Ishikawa (cell line): ENCODE measurements at regions not wholly inside any gene's neighbourhood (a gene's known extent, or its start where the extent isn't known, plus 50 kb on each side); places are given as distances from the start of the nearest gene placed in this dataset.

Source experiments
- CREB1 ChIP-seq: IDR thresholded peaks from 2 replicates; pipeline ENCODE4 v1.6.1; 2012; ENCODE audit warnings: low read depth
- EP300 ChIP-seq: IDR thresholded peaks from 2 replicates; pipeline ENCODE4 v1.6.1; 2012; ENCODE audit warnings: borderline replicate concordance
- RAD21 ChIP-seq: IDR thresholded peaks from 2 replicates; pipeline ENCODE4 v1.6.1; 2012; ENCODE audit warnings: low read depth
- TAF1 ChIP-seq: IDR thresholded peaks from 2 replicates; pipeline ENCODE4 v1.6.1; 2012; ENCODE audit warnings: low read depth, mild to moderate bottlenecking
- TCF12 ChIP-seq: IDR thresholded peaks from 2 replicates; pipeline ENCODE4 v1.6.1; 2012; ENCODE audit warnings: low read depth
- TEAD4 ChIP-seq: IDR thresholded peaks from 2 replicates; pipeline ENCODE4 v1.6.1; 2012
- YY1 ChIP-seq: IDR thresholded peaks from 2 replicates; pipeline ENCODE4 v1.6.1; 2012; ENCODE audit warnings: low read depth
- ZBTB7A ChIP-seq: IDR thresholded peaks from 2 replicates; pipeline ENCODE4 v1.6.1; 2012; ENCODE audit warnings: low read depth
- TF ChIP-seq, protein P1 (sequence below): IDR thresholded peaks from 2 replicates; pipeline ENCODE4 v1.6.1; 2012
- TF ChIP-seq, protein P2 (sequence below): IDR thresholded peaks from 2 replicates; pipeline ENCODE4 v1.6.1; 2012
- TF ChIP-seq, protein P3 (sequence below): IDR thresholded peaks from 2 replicates; pipeline ENCODE4 v1.6.1; 2012; ENCODE audit warnings: low read depth, mild to moderate bottlenecking

DNA sequence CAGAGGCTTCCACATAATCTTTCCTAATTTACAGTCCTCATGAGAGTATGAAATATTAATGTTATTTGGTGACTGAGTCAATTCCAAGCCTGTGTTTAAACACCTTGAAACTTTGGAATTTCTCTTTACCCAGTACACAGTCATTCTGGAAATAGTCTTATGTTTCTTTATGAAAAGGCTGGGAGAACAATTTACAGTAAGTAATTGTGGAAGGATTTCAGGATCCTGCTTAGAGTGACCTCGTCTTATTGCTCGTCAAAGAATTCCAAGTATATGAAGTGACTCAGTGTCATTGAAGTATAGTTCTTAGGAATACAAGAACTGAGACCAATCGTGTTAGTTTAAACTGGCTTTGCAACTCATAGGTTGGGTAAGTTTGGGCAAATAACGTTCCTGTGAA, 634.2 kb downstream of the SLC16A7 start:
- TF ChIP-seq YY1, result no peak
- TF ChIP-seq TEAD4, result no peak
- no peak for TF ChIP-seq TCF12
- no peak for TF ChIP-seq RAD21
- TF ChIP-seq, protein P1, sequence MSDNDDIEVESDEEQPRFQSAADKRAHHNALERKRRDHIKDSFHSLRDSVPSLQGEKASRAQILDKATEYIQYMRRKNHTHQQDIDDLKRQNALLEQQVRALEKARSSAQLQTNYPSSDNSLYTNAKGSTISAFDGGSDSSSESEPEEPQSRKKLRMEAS, result no peak
- TF ChIP-seq, protein P2, sequence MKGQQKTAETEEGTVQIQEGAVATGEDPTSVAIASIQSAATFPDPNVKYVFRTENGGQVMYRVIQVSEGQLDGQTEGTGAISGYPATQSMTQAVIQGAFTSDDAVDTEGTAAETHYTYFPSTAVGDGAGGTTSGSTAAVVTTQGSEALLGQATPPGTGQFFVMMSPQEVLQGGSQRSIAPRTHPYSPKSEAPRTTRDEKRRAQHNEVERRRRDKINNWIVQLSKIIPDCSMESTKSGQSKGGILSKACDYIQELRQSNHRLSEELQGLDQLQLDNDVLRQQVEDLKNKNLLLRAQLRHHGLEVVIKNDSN, result no peak
- TF ChIP-seq TAF1, result no peak
- TF ChIP-seq CREB1, result no peak
- no peak for TF ChIP-seq ZBTB7A
- TF ChIP-seq EP300, result no peak
- TF ChIP-seq, protein P3, sequence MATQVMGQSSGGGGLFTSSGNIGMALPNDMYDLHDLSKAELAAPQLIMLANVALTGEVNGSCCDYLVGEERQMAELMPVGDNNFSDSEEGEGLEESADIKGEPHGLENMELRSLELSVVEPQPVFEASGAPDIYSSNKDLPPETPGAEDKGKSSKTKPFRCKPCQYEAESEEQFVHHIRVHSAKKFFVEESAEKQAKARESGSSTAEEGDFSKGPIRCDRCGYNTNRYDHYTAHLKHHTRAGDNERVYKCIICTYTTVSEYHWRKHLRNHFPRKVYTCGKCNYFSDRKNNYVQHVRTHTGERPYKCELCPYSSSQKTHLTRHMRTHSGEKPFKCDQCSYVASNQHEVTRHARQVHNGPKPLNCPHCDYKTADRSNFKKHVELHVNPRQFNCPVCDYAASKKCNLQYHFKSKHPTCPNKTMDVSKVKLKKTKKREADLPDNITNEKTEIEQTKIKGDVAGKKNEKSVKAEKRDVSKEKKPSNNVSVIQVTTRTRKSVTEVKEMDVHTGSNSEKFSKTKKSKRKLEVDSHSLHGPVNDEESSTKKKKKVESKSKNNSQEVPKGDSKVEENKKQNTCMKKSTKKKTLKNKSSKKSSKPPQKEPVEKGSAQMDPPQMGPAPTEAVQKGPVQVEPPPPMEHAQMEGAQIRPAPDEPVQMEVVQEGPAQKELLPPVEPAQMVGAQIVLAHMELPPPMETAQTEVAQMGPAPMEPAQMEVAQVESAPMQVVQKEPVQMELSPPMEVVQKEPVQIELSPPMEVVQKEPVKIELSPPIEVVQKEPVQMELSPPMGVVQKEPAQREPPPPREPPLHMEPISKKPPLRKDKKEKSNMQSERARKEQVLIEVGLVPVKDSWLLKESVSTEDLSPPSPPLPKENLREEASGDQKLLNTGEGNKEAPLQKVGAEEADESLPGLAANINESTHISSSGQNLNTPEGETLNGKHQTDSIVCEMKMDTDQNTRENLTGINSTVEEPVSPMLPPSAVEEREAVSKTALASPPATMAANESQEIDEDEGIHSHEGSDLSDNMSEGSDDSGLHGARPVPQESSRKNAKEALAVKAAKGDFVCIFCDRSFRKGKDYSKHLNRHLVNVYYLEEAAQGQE, result no peak
